Upper lobe of left lung (tissue), 6 donors: ENCODE measurements at regions not wholly inside any gene's neighbourhood (a gene's known extent, or its start where the extent isn't known, plus 50 kb on each side); places are given as distances from the start of the nearest gene placed in this dataset.

ENCODE experiments used
- ATAC-seq, 2 donors: fragments of 200-7000 bp; cut with Tn5 transposase; one replicate each; pipeline ENCODE4 v1.9.1; 2022; ENCODE audit warnings: mild to moderate bottlenecking in 2 of 2, moderate library complexity in 2 of 2; ENCODE audit not compliant: low FRiP score in 2 of 2
- DNase-seq, 2 donors: peaks; one replicate each; pipeline ENCODE4 v3.0.0-alpha.2; 2019 to 2020
- H3K27ac ChIP-seq, 4 donors: fragments of 200-600 bp; sonication (generic); one replicate each; pipeline ENCODE4 v1.5.1; 2016 to 2019
- H3K27me3 ChIP-seq, 4 donors: fragments of 200-600 bp; sonication (generic); one replicate each; pipeline ENCODE4 v1.5.1; 2017 to 2019
- H3K36me3 ChIP-seq, 4 donors: fragments of 200-600 bp; sonication (generic); one replicate each; pipeline ENCODE4 v1.5.1; 2016 to 2019
- H3K4me1 ChIP-seq, 4 donors: fragments of 200-600 bp; sonication (generic); one replicate each; pipeline ENCODE4 v1.5.1; 2018 to 2019
- H3K4me3 ChIP-seq, 4 donors: fragments of 200-600 bp; sonication (generic); one replicate each; pipeline ENCODE4 v1.5.1; 2017 to 2019; ENCODE audit warnings: mild to moderate bottlenecking in 2 of 4, moderate library complexity in 1 of 4
- H3K9me3 ChIP-seq, 4 donors: fragments of 200-600 bp; sonication (generic); one replicate each; pipeline ENCODE4 v1.5.1; 2018 to 2019
- EP300 ChIP-seq, 4 donors: sonication (generic); formaldehyde crosslinking; IDR thresholded peaks; one replicate each; pipeline ENCODE4 v1.5.1; 2017; ENCODE audit warnings: antibody characterized with exemption in 4 of 4, control low read depth in 2 of 4
- POLR2A ChIP-seq, 4 donors: fragments of 450-650 bp; IDR thresholded peaks; one replicate each; pipeline ENCODE4 v1.5.1; 2016 to 2017; ENCODE audit warnings: antibody characterized with exemption in 4 of 4, mild to moderate bottlenecking in 2 of 4
- POLR2AphosphoS5 ChIP-seq, 2 donors: sonication (generic); formaldehyde crosslinking; IDR thresholded peaks; one replicate each; pipeline ENCODE4 v1.5.1; 2017; ENCODE audit warnings: antibody characterized with exemption in 2 of 2
- WGBS, 2 donors: methylation state at CpG; one replicate each; pipeline ENCODE4 v1.1.5; 2017 to 2018; 5-methylcytosine and 5-hydroxymethylcytosine counted together
- TF ChIP-seq, protein P1 (sequence below), 6 experiments: fragments of 450-650 bp in 4 of 6; fragments of 200-600 bp in 2 of 6; sonication (generic) in 2 of 6; IDR thresholded peaks; one replicate each; pipeline ENCODE4 v1.5.1; 2016 to 2019; ENCODE audit warnings: antibody characterized with exemption in 6 of 6
- donor health status: DM: no; HTN: no; CAD: no; lungs with moderate emphysema.
- donor health status: DM: no; HTN: yes; CAD: no; lungs with severe emphysema.

- Histone ChIP-seq H3K27ac (no peak overlapping the region), H3K4me1 (no peaks in the 10 kb centered on the region), H3K36me3 (no peaks in the 10 kb centered on the region), H3K27me3 (no peaks in the 10 kb centered on the region), H3K4me3 (no peak overlapping the region), H3K9me3 (no peaks in the 10 kb centered on the region)
- TF ChIP-seq POLR2AphosphoS5 (IDR thresholded peaks at IDR 0.05) (no peak), POLR2A (IDR thresholded peaks at IDR 0.05) (no peak)
- TF ChIP-seq, protein P1, sequence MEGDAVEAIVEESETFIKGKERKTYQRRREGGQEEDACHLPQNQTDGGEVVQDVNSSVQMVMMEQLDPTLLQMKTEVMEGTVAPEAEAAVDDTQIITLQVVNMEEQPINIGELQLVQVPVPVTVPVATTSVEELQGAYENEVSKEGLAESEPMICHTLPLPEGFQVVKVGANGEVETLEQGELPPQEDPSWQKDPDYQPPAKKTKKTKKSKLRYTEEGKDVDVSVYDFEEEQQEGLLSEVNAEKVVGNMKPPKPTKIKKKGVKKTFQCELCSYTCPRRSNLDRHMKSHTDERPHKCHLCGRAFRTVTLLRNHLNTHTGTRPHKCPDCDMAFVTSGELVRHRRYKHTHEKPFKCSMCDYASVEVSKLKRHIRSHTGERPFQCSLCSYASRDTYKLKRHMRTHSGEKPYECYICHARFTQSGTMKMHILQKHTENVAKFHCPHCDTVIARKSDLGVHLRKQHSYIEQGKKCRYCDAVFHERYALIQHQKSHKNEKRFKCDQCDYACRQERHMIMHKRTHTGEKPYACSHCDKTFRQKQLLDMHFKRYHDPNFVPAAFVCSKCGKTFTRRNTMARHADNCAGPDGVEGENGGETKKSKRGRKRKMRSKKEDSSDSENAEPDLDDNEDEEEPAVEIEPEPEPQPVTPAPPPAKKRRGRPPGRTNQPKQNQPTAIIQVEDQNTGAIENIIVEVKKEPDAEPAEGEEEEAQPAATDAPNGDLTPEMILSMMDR (IDR thresholded peaks at IDR 0.05): no peak
- DNase-seq (no peak), ATAC-seq (no peak)
Observed at GRCh38 chr5:10116594-10116993, 133.1 kb downstream of the ATPSCKMT start.

DNA sequence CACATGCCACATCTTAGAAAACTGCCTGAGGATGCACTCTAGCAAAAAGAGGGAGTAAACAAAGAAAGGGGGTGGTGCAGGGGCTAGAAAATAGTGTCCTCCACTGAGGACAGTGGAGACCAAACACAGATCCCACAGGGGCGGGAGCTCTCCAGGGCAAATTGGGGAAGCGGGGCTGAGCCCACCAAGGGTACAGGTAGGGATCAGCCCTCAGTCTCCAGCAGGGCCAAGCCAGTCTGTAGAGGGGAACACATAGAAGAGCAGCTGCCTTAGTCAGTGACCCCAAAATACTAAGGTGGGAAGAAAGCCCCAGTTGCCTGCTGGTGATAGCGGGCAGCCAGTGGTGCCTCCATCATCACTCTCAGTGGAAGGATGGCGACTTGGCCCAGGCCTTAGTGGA is 134.0 kb downstream of the ATPSCKMT start:
- TF ChIP-seq, protein P1 (IDR thresholded peaks at IDR 0.05): no peak
- TF ChIP-seq POLR2A (IDR thresholded peaks at IDR 0.05) (no peak), POLR2AphosphoS5 (IDR thresholded peaks at IDR 0.05) (no peak), EP300 (IDR thresholded peaks at IDR 0.05) (no peak)
- no peaks in the 10 kb centered on the region for H3K36me3 ChIP-seq

DNA sequence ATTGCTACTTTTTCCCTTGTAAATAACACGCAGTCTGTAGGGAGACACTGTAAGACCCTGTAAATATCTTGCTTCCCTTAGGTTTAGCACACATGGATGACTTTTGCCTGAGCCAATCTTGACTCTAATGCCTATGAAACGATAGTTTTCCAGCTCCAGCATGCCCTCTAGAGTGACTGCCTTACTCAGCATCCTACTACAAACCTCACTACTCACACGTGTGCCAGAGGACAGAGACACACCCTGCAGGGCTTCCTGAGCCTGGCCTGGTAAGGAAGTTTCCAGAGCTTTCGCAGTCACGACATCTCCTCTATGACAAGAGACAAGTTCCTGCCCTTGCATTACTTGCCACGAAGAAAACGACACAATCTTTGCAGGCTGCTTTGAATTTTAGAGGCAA is 138.1 kb downstream of the ATPSCKMT start:
- ATAC-seq: peak; percentile 20 to 51
- no peak overlapping the region for H3K4me3 ChIP-seq
- TF ChIP-seq POLR2A (IDR thresholded peaks at IDR 0.05): no peak
- TF ChIP-seq EP300 (IDR thresholded peaks at IDR 0.05): no peak
- TF ChIP-seq, protein P1 (IDR thresholded peaks at IDR 0.05): no peak
- DNase-seq: no peak
- WGBS, 2 donors: 51% methylated on average over 7 of the region's 7 CpGs
- no peaks in the 10 kb centered on the region for H3K27me3 ChIP-seq
- H3K36me3 ChIP-seq: no peaks in the 10 kb centered on the region
- H3K9me3 ChIP-seq: no peaks in the 10 kb centered on the region
- no peaks in the 10 kb centered on the region for H3K4me1 ChIP-seq
- no peak overlapping the region for H3K27ac ChIP-seq

More for the DNA sequence above, 134.0 kb downstream of the ATPSCKMT start:
- Histone ChIP-seq H3K4me3 (no peak overlapping the region), H3K27me3 (no peaks in the 10 kb centered on the region), H3K9me3 (no peaks in the 10 kb centered on the region), H3K27ac (no peak overlapping the region), H3K4me1 (no peaks in the 10 kb centered on the region)
- no peak for DNase-seq
- WGBS, 2 donors: 92 to 93% methylated on average over 4 of the region's 4 CpGs
- no peak for ATAC-seq

GRCh38 chr5:10110228-10110627 is 139.5 kb downstream of the ATPSCKMT start:
- no peak for ATAC-seq
- DNase-seq: no peak
- 80 to 86% methylated on average over 10 of the region's 10 CpGs for WGBS, 2 donors
- no peaks in the 10 kb centered on the region for H3K9me3 ChIP-seq
- H3K4me1 ChIP-seq: no peaks in the 10 kb centered on the region
- no peak overlapping the region for H3K27ac ChIP-seq
- H3K36me3 ChIP-seq: no peaks in the 10 kb centered on the region
- TF ChIP-seq POLR2AphosphoS5 (IDR thresholded peaks at IDR 0.05) (no peak), EP300 (IDR thresholded peaks at IDR 0.05) (no peak), POLR2A (IDR thresholded peaks at IDR 0.05) (no peak)
- TF ChIP-seq, protein P1 (IDR thresholded peaks at IDR 0.05): no peak
- H3K4me3 ChIP-seq: no peak overlapping the region
- H3K27me3 ChIP-seq: no peaks in the 10 kb centered on the region

DNA sequence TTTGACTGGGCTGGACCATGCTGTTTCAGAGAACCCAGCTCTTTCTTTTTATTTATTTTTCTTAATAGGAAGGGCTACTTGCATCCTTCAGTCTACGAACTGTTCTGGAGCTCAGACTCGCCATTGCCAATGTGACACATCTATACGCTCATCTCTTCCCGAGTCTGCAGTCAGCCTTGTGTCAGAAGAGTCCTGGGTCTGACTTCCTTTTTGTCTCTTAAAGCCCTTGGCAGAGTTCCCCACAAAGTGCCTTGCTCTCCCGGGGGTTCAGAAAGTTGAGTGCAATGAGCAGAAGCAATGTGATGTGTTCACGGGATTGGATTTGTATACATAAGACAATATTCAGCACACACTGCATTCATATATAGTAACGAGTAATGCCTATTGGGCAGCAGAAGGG is 140.4 kb downstream of the ATPSCKMT start:
- ATAC-seq (no peak), DNase-seq (no peak)
- TF ChIP-seq POLR2AphosphoS5 (IDR thresholded peaks at IDR 0.05) (no peak), POLR2A (IDR thresholded peaks at IDR 0.05) (no peak)
- TF ChIP-seq, protein P1 (IDR thresholded peaks at IDR 0.05): no peak
- H3K27ac ChIP-seq: no peak overlapping the region
- no peaks in the 10 kb centered on the region for H3K27me3 ChIP-seq
- H3K9me3 ChIP-seq: no peaks in the 10 kb centered on the region
- H3K36me3 ChIP-seq: no peaks in the 10 kb centered on the region
- WGBS, 2 donors: 81 to 87% methylated on average over 7 of the region's 7 CpGs
- no peak overlapping the region for H3K4me3 ChIP-seq
- H3K4me1 ChIP-seq: no peaks in the 10 kb centered on the region
